GM12865 (cell line): ENCODE measurements at regions not wholly inside any gene's neighbourhood (a gene's known extent, or its start where the extent isn't known, plus 50 kb on each side); places are given as distances from the start of the nearest gene placed in this dataset.

Experiments used
- DNase-seq: peaks from one replicate; pipeline ENCODE4 v3.0.0; 2010; ENCODE audit warnings: low read depth
- H3K4me3 ChIP-seq: 2 replicates; pipeline ENCODE4 v1.5.1; 2011; ENCODE audit warnings: mild to moderate bottlenecking, low read depth, low read length, control low read depth
- CTCF ChIP-seq: IDR thresholded peaks from 2 replicates; pipeline ENCODE4 v1.5.1; 2011; ENCODE audit warnings: low read length, control low read depth, low read depth, inconsistent platforms; ENCODE audit not compliant: insufficient read depth; ENCODE audit errors: missing control alignments

GRCh38 chr18:39751161-39751560, 2185.6 kb upstream of the CELF4 start:
- DNase-seq, result no peak
- TF ChIP-seq CTCF, result no peak
- H3K4me3 ChIP-seq, result no peak overlapping the region

GRCh38 chr18:39749154-39749553, 2183.6 kb upstream of the CELF4 start:
- H3K4me3 ChIP-seq, result no peak overlapping the region
- no peak for DNase-seq
- TF ChIP-seq CTCF, result no peak

- no peak for DNase-seq
- no peak overlapping the region for H3K4me3 ChIP-seq
- TF ChIP-seq CTCF, result no peak
These were observed 2183.1 kb upstream of the CELF4 start for GRCh38 chr18:39748727-39749126.

- DNase-seq, result no peak
- TF ChIP-seq CTCF, result no peak
- no peak overlapping the region for H3K4me3 ChIP-seq
These were observed 2180.6 kb upstream of the CELF4 start for GRCh38 chr18:39746201-39746600.

GRCh38 chr18:39743463-39743862, 2177.9 kb upstream of the CELF4 start:
- no peak for TF ChIP-seq CTCF
- H3K4me3 ChIP-seq, result no peak overlapping the region
- DNase-seq, result no peak

- no peak for TF ChIP-seq CTCF
- no peak for DNase-seq
- H3K4me3 ChIP-seq, result no peak overlapping the region
These were observed 2176.3 kb upstream of the CELF4 start for GRCh38 chr18:39741755-39742466.

- no peak for TF ChIP-seq CTCF
- no peak overlapping the region for H3K4me3 ChIP-seq
- no peak for DNase-seq
These were observed 2172.3 kb upstream of the CELF4 start for GRCh38 chr18:39737869-39738268.
